Activated naive CD8-positive, alpha-beta T cell (primary cell): ENCODE measurements at regions not wholly inside any gene's neighbourhood (a gene's known extent, or its start where the extent isn't known, plus 50 kb on each side); places are given as distances from the start of the nearest gene placed in this dataset.

Source experiments
- H3K27ac Mint-ChIP-seq: one replicate; pipeline ENCODE4 v1.8.0; 2021; ENCODE audit warnings: mixed read lengths
- H3K27me3 Mint-ChIP-seq: one replicate; pipeline ENCODE4 v1.8.0; 2021; ENCODE audit warnings: mixed read lengths
- H3K36me3 Mint-ChIP-seq: one replicate; pipeline ENCODE4 v1.8.0; 2021; ENCODE audit warnings: mixed read lengths
- H3K4me1 Mint-ChIP-seq: one replicate; pipeline ENCODE4 v1.8.0; 2021; ENCODE audit warnings: low read depth, mixed read lengths
- H3K4me3 Mint-ChIP-seq: one replicate; pipeline ENCODE4 v1.8.0; 2021; ENCODE audit warnings: mild to moderate bottlenecking, mixed read lengths
- H3K9me3 Mint-ChIP-seq: one replicate; pipeline ENCODE4 v1.8.0; 2021; ENCODE audit warnings: low read depth, mixed read lengths

DNA sequence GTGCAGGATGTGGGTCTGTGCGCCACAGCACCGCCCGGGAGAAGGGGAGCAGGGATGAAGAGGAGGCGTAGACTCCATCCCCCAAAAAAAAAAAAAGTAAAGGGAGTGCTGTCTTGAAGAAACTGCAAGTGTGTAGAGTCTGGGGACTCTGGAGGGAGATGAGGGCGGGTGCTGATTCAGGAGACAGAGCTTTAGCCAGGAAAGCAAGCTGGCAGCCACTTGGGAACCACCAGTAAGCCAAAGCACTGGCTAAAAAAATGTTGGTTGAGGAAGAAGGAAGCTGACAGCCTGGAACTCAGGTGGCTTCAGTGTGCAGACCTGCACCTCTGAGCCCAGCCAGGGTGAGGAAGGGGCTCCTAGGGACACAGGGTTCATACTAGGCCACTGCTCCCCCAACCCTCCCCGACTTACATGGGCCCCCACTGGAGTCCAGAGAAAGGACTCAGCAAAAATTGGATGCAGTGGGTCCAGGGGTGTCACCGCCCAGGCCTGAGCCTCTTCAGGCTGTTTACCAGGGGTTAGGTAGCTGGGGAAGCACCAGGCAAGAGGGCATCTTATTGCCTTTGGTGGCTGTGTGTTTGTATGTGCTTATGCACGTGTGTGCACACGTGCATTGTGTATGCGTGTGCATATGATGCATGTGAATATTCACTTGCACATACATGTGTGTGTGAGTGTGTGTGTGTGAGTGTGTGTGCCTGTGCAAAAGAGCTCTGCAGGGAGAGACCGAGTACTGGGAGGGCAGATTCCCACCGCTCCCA, 153.5 kb upstream of the MLN start:
- Mint-ChIP-seq H3K4me1 (no peaks in the 10 kb centered on the region), H3K27me3 (no peaks in the 10 kb centered on the region), H3K4me3 (no peak overlapping the region), H3K27ac (no peak overlapping the region), H3K9me3 (no peaks in the 10 kb centered on the region), H3K36me3 (no peaks in the 10 kb centered on the region)

GRCh38 chr6:33956206-33956605, 152.4 kb upstream of the MLN start:
- Mint-ChIP-seq H3K4me1 (no peaks in the 10 kb centered on the region), H3K27ac (no peak overlapping the region), H3K27me3 (no peaks in the 10 kb centered on the region), H3K36me3 (no peaks in the 10 kb centered on the region), H3K9me3 (no peaks in the 10 kb centered on the region), H3K4me3 (no peak overlapping the region)

DNA sequence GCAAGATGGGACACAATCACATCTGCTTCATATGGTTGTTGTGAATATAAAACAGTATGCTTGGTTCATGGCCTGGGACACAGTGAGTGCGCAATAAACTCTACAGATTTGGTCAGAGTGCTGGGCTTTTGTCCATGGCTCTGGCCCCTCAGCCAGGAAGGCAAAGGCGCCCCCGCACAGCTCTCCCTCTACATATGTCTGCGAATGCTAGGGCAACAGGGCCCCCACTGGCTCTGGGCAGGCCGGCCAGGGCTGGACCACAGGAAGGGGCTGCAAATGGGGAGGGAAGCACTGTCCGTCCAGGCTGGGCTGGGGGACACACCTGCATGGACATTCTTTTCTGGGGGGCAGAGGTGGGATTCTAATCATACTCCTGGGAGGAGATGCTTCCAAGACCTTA, 151.8 kb upstream of the MLN start:
- Mint-ChIP-seq H3K9me3 (no peaks in the 10 kb centered on the region), H3K27ac (no peak overlapping the region), H3K4me3 (no peak overlapping the region), H3K4me1 (no peaks in the 10 kb centered on the region), H3K36me3 (no peaks in the 10 kb centered on the region), H3K27me3 (no peaks in the 10 kb centered on the region)

- Mint-ChIP-seq H3K36me3 (no peaks in the 10 kb centered on the region), H3K27ac (no peak overlapping the region), H3K27me3 (no peaks in the 10 kb centered on the region), H3K9me3 (no peaks in the 10 kb centered on the region), H3K4me3 (no peak overlapping the region), H3K4me1 (no peaks in the 10 kb centered on the region)
Observed at GRCh38 chr6:33954453-33954852, 150.7 kb upstream of the MLN start.

DNA sequence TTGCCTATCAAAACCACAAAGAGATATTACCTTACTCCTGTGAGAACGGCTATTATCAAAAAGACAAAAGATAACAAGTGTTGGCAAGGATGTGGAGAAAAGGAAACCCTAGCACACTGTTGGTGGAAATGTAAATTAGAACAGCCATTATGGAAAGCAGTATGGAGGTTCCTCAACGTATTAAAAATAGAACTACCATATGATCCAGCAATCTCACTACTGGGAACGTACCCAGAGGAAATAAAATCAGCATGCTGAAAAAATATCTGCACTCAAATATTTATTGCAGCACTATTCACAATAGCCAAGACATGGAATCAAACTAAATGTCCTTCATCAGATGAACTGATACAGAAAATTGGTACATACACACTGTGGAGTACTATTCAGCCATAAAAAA, 149.4 kb upstream of the MLN start:
- no peak overlapping the region for H3K27ac Mint-ChIP-seq
- no peaks in the 10 kb centered on the region for H3K27me3 Mint-ChIP-seq
- H3K4me1 Mint-ChIP-seq = no peaks in the 10 kb centered on the region
- H3K36me3 Mint-ChIP-seq = no peaks in the 10 kb centered on the region
- H3K9me3 Mint-ChIP-seq = no peaks in the 10 kb centered on the region
- H3K4me3 Mint-ChIP-seq = no peak overlapping the region

- Mint-ChIP-seq H3K36me3 (no peaks in the 10 kb centered on the region), H3K9me3 (no peaks in the 10 kb centered on the region), H3K27ac (no peak overlapping the region), H3K4me1 (no peaks in the 10 kb centered on the region), H3K27me3 (no peaks in the 10 kb centered on the region), H3K4me3 (no peak overlapping the region)
Observed at GRCh38 chr6:33952016-33952415, 148.2 kb upstream of the MLN start.

DNA sequence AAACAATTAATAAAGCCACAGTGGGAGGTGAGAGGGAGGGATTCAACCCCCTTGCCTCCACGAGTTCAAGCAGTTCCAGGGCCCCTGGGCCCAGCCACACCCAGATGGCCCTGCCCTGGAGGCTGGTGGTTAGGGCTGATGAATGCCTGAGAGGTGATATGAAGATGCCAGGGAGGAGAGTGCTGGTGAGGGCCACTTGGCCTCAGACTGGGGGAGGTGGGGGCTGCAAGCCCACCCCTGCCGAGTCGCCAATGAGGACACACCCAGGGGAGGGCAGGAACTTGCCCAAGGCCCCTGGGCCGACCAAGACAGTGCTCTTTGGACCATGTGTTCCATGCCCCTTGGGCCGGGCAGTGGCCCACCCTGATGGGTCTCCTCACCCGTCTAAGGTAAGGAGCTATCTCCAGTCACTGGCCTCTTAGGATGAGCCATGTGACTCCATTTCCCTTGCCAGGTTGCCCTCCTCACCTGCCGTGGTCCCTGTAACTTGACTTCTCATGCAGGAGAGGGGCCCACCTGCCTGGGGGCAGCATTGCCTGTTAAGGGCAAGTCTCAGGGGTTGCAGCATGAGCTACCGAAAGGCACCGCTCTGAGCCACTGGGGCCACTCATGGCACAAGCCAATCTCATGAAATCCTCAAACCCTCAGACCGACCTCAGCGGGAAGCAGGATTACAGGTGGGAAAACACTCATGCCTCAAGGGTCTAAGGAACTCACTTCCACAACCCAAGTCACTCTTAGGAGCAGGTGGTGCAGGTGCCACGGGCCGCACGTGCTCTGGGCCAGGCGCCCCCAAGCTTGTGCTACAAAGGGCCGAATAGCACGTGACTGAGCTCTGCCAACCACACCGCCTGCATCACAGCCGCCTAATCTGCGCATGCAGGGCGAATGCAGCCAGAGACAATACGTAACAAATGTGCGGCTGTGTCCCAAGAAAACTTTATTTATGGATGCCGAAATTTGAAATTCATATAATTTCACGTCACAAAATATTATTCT, 147.4 kb upstream of the MLN start:
- H3K9me3 Mint-ChIP-seq = no peaks in the 10 kb centered on the region
- H3K27me3 Mint-ChIP-seq = no peaks in the 10 kb centered on the region
- H3K36me3 Mint-ChIP-seq = no peaks in the 10 kb centered on the region
- no peak overlapping the region for H3K4me3 Mint-ChIP-seq
- no peak overlapping the region for H3K27ac Mint-ChIP-seq
- H3K4me1 Mint-ChIP-seq = no peaks in the 10 kb centered on the region

DNA sequence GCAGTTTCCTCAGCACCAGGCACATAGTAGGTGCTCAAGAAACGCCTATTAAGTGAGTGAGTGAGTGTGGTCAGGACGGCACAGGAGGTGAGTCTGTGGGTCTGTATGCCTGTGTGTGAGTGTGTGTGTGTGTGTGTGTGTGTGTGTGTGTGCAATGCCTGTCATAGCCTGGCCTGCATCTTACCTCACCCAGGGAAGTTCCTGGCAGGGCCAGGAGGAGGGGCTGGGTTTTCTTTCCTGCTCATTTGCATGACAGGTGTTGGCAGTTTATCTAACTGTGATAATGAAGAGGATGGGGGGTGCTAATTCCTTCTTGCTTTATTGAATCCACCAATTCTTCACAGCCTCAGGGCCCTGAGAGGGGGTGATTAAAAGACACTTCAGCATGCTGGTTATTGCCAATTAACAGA, 146.7 kb upstream of the MLN start:
- no peaks in the 10 kb centered on the region for H3K4me1 Mint-ChIP-seq
- H3K9me3 Mint-ChIP-seq = no peaks in the 10 kb centered on the region
- no peaks in the 10 kb centered on the region for H3K36me3 Mint-ChIP-seq
- no peak overlapping the region for H3K4me3 Mint-ChIP-seq
- H3K27me3 Mint-ChIP-seq = no peaks in the 10 kb centered on the region
- H3K27ac Mint-ChIP-seq = no peak overlapping the region

- Mint-ChIP-seq H3K36me3 (no peaks in the 10 kb centered on the region), H3K4me3 (no peak overlapping the region), H3K27ac (no peak overlapping the region), H3K4me1 (no peaks in the 10 kb centered on the region), H3K27me3 (no peaks in the 10 kb centered on the region), H3K9me3 (no peaks in the 10 kb centered on the region)
Observed at GRCh38 chr6:33949877-33950435, 146.2 kb upstream of the MLN start.

- H3K27me3 Mint-ChIP-seq = no peaks in the 10 kb centered on the region
- H3K27ac Mint-ChIP-seq = no peak overlapping the region
- no peaks in the 10 kb centered on the region for H3K9me3 Mint-ChIP-seq
- no peaks in the 10 kb centered on the region for H3K36me3 Mint-ChIP-seq
- no peak overlapping the region for H3K4me3 Mint-ChIP-seq
- H3K4me1 Mint-ChIP-seq = no peaks in the 10 kb centered on the region
Observed at GRCh38 chr6:33949111-33949510, 145.3 kb upstream of the MLN start.

DNA sequence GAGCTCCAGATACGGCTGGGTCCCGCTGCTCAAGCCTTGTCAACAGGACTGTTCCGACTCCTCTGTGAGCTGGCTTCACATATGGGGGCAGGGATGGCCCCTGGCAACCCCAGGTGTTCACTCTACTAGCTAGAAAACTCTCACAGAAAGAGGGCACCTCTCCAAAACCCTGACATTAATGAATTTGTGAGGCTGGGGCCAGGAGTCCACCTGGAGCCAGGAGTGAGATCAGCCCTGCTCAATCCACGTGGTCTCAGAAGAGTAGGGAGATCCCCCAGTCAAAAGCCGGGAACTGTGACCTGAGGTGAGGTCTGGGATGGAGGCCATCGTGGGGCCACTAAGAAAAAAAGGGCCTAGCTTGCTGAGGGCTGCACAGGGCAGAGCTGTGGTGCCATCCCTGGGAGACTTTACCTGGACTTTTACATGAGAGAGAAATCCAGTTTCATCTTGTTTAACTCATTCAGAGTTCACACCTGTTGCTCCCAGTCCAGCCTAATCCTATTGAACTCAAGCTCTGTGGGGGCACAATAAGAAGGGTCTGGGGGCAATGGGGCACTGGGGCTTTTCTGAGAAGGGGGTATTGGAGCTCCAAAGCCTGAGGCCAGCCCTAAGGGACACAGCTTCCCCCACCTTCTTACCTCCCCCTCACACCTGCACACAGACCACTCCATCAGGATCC, 144.3 kb upstream of the MLN start:
- no peaks in the 10 kb centered on the region for H3K4me1 Mint-ChIP-seq
- no peaks in the 10 kb centered on the region for H3K27me3 Mint-ChIP-seq
- no peaks in the 10 kb centered on the region for H3K36me3 Mint-ChIP-seq
- H3K9me3 Mint-ChIP-seq = no peaks in the 10 kb centered on the region
- no peak overlapping the region for H3K4me3 Mint-ChIP-seq
- no peak overlapping the region for H3K27ac Mint-ChIP-seq

DNA sequence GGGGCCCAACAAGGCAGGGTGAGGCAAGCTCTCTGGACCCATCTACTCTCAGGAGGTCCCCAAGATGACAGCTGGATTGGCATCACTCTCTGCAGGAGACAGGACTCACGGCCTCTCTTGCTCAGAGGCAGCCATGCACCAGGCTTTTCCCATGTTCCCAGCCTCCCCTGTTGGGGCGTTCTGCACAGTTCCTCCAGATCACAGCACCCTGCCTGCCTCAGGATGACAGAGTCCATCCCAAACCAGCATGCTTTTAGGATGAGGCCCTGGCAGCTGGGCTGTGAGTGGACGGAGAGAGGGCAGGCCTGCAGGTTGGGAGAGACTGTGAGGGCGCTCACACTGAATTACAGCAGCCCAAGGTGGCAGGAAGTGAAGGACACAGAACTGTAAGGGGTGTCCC, 143.2 kb upstream of the MLN start:
- Mint-ChIP-seq H3K27me3 (no peaks in the 10 kb centered on the region), H3K9me3 (no peaks in the 10 kb centered on the region), H3K36me3 (no peaks in the 10 kb centered on the region), H3K27ac (no peak overlapping the region), H3K4me3 (no peak overlapping the region), H3K4me1 (no peaks in the 10 kb centered on the region)

DNA sequence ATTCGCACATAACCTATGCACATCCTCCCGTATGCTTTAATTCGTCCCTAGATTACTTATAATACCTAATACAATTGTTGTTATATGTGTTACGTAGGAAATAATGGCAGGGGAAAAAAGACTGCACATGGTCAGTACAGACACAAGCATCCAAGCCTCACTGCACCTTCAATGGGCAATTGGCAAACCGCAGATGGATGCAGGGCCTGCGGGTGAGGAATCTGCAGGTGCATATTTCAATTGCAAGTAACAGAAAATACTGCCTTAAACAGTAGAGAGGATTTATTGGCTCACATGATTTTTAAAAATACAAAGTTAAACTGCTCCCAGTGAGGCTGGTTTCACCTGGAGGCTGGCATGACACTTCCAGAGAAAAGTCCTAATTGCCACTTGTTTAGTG, 142.1 kb upstream of the MLN start:
- no peaks in the 10 kb centered on the region for H3K9me3 Mint-ChIP-seq
- no peaks in the 10 kb centered on the region for H3K27me3 Mint-ChIP-seq
- no peak overlapping the region for H3K27ac Mint-ChIP-seq
- H3K4me3 Mint-ChIP-seq = no peak overlapping the region
- H3K36me3 Mint-ChIP-seq = no peaks in the 10 kb centered on the region
- no peaks in the 10 kb centered on the region for H3K4me1 Mint-ChIP-seq

DNA sequence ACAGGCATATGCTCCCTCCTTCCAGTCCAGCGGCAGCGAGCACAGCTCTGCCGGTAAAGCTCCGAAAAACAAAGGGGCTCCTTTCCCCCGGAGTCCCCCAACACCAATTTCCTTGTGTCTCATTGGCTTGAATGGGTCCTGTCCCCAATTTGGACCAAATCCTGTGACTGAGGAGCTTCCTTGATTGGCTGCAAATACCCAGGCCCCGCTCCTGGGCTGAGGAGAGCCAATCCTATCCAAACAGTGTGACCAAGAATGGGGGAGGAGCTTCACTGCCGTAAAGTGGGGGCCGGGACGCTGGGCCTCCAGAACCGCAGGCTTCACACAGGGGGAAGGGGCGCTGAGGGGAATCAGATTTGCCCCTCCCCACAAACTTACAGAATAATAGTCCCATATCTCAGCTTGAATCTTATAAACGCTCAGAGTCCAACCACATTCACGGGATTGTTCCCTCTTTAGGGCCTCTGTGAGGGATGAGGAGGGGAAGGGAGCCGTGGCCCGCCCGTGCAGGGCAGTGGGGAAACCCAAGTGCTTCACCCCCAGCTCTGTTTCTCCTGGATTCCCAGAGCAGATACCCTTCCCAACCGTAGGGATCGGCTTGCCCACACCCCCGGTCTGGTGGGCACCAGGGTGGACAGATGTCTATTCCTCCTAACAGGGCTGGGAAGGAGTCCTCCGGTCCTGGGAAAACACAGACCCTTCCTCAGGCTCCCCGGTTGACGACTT, 141.0 kb upstream of the MLN start:
- Mint-ChIP-seq H3K27ac (no peak overlapping the region), H3K9me3 (no peaks in the 10 kb centered on the region), H3K4me3 (no peak overlapping the region), H3K4me1 (no peaks in the 10 kb centered on the region), H3K36me3 (no peaks in the 10 kb centered on the region), H3K27me3 (no peaks in the 10 kb centered on the region)
